SU-DHL-6 (cell line): ENCODE measurements at regions not wholly inside any gene's neighbourhood (a gene's known extent, or its start where the extent isn't known, plus 50 kb on each side); places are given as distances from the start of the nearest gene placed in this dataset.

ENCODE experiments used
- H2AFZ ChIP-seq: fragments of 200-600 bp; sonication (generic); 2 replicates; pipeline ENCODE4 v1.6.1; 2014; ENCODE audit warnings: low read depth, mild to moderate bottlenecking, moderate library complexity, mixed read lengths, antibody characterized with exemption, low read length; ENCODE audit not compliant: severe bottlenecking
- H3F3A ChIP-seq: fragments of 200-600 bp; shearing (Covaris generic); 2 replicates; pipeline ENCODE4 v1.6.0; 2016; ENCODE audit warnings: antibody characterized with exemption, mild to moderate bottlenecking; ENCODE audit not compliant: insufficient read depth
- H3K27ac ChIP-seq: fragments of 200-600 bp; sonication (generic); 2 replicates; pipeline ENCODE4 v1.5.1; 2016; ENCODE audit warnings: low read depth, mild to moderate bottlenecking, low read length, moderate library complexity, mixed read lengths
- H3K27me3 ChIP-seq: fragments of 200-600 bp; sonication (generic), shearing (Covaris generic); 2 replicates; pipeline ENCODE4 v1.6.0; 2014; ENCODE audit warnings: mild to moderate bottlenecking, low read length
- H3K36me3 ChIP-seq: fragments of 200-600 bp; sonication (generic); 2 replicates; pipeline ENCODE4 v1.6.1; 2014; ENCODE audit warnings: mild to moderate bottlenecking, low read length, mixed read lengths
- H3K4me2 ChIP-seq: fragments of 300-600, 200-600 bp; shearing (Covaris generic), sonication (generic); 2 replicates; pipeline ENCODE4 v1.6.0; 2014; ENCODE audit warnings: low read length, low read depth, mild to moderate bottlenecking; ENCODE audit not compliant: poor library complexity, severe bottlenecking
- H3K4me3 ChIP-seq: fragments of 200-600 bp; sonication (generic); 2 replicates; pipeline ENCODE4 v1.5.1; 2014; ENCODE audit warnings: antibody characterized with exemption, low read length, mild to moderate bottlenecking, mixed read lengths; ENCODE audit not compliant: insufficient read depth, poor library complexity, severe bottlenecking
- H3K79me2 ChIP-seq: fragments of 200-600 bp; sonication (generic); 2 replicates; pipeline ENCODE4 v1.6.1; 2014; ENCODE audit warnings: mild to moderate bottlenecking, low read length, moderate library complexity; ENCODE audit not compliant: insufficient read depth
- H3K9ac ChIP-seq: fragments of 200-600 bp; sonication (generic); 2 replicates; pipeline ENCODE4 v1.7.0; 2014; ENCODE audit warnings: mild to moderate bottlenecking, low read length
- H3K9me2 ChIP-seq: fragments of 200-600 bp; sonication (generic); replicated peaks from 2 replicates; pipeline ENCODE4 v1.6.1; 2014; ENCODE audit warnings: low read length; ENCODE audit not compliant: insufficient read depth
- H3K9me3 ChIP-seq: fragments of 200-600 bp; sonication (generic); 2 replicates; pipeline ENCODE4 v1.6.1; 2014; ENCODE audit warnings: low read length, mixed read lengths; ENCODE audit not compliant: insufficient read depth
- H4K20me1 ChIP-seq: fragments of 200-600 bp; sonication (generic); 2 replicates; pipeline ENCODE4 v1.6.1; 2014; ENCODE audit warnings: low read depth, mild to moderate bottlenecking, antibody characterized with exemption, low read length, moderate library complexity, mixed read lengths
- CTCF ChIP-seq: fragments of 200-600 bp; sonication (generic); IDR thresholded peaks from one replicate; pipeline ENCODE4 v1.5.1; 2017; ENCODE audit warnings: antibody characterized with exemption, mild to moderate bottlenecking, low read length, moderate library complexity; ENCODE audit not compliant: insufficient read depth, poor library complexity, severe bottlenecking
- EZH2phosphoT487 ChIP-seq: fragments of 200-600 bp; sonication (generic), shearing (Covaris generic); conservative IDR thresholded peaks from 2 replicates; pipeline ENCODE4 v1.6.1; 2018; ENCODE audit warnings: mild to moderate bottlenecking, antibody characterized with exemption, low read length, moderate library complexity, mixed read lengths

GRCh38 chr6:232982-233640, 59.2 kb upstream of the DUSP22 start:
- Histone ChIP-seq H3K27ac (no peak overlapping the region), H4K20me1 (no peaks in the 10 kb centered on the region), H3K9me2 (no peaks in the 10 kb centered on the region), H2AFZ (no peak overlapping the region), H3K4me2 (no peak overlapping the region), H3K36me3 (no peaks in the 10 kb centered on the region), H3K4me3 (no peak overlapping the region), H3F3A (no peaks in the 10 kb centered on the region), H3K9me3 (no peaks in the 10 kb centered on the region), H3K79me2 (no peaks in the 10 kb centered on the region), H3K27me3 (no peaks in the 10 kb centered on the region), H3K9ac (no peak overlapping the region)
- TF ChIP-seq EZH2phosphoT487 = no peak
- no peak for TF ChIP-seq CTCF

- Histone ChIP-seq H3K27me3 (no peaks in the 10 kb centered on the region), H4K20me1 (no peaks in the 10 kb centered on the region), H3K27ac (no peak overlapping the region), H3K9me3 (no peaks in the 10 kb centered on the region), H3K36me3 (no peaks in the 10 kb centered on the region), H3F3A (no peaks in the 10 kb centered on the region), H3K9ac (no peak overlapping the region), H2AFZ (no peak overlapping the region), H3K4me3 (no peak overlapping the region), H3K79me2 (no peaks in the 10 kb centered on the region), H3K4me2 (no peak overlapping the region), H3K9me2 (no peaks in the 10 kb centered on the region)
- no peak for TF ChIP-seq CTCF
- TF ChIP-seq EZH2phosphoT487 = no peak
Measured at GRCh38 chr6:234706-235372, 57.4 kb upstream of the DUSP22 start.

GRCh38 chr6:235763-236360, 56.4 kb upstream of the DUSP22 start:
- no peak overlapping the region for H3K27ac ChIP-seq
- H3K4me2 ChIP-seq = peak overlapping the region; percentile 55
- H2AFZ ChIP-seq = peak overlapping the region; percentile 37

More at GRCh38 chr6:235763-236360, 56.4 kb upstream of the DUSP22 start:
- Histone ChIP-seq H3K36me3 (no peaks in the 10 kb centered on the region), H3K79me2 (no peaks in the 10 kb centered on the region), H3K4me3 (no peak overlapping the region), H3F3A (no peaks in the 10 kb centered on the region), H4K20me1 (no peaks in the 10 kb centered on the region), H3K9me2 (no peaks in the 10 kb centered on the region), H3K9ac (no peak overlapping the region), H3K27me3 (no peaks in the 10 kb centered on the region; the same call in 1 of the 2 replicates), H3K9me3 (no peaks in the 10 kb centered on the region)
- TF ChIP-seq CTCF (no peak), EZH2phosphoT487 (no peak)
